ENCODE measurements at regions not wholly inside any gene's neighbourhood (a gene's known extent, or its start where the extent isn't known, plus 50 kb on each side); places are given as distances from the start of the nearest gene placed in this dataset.

DNA sequence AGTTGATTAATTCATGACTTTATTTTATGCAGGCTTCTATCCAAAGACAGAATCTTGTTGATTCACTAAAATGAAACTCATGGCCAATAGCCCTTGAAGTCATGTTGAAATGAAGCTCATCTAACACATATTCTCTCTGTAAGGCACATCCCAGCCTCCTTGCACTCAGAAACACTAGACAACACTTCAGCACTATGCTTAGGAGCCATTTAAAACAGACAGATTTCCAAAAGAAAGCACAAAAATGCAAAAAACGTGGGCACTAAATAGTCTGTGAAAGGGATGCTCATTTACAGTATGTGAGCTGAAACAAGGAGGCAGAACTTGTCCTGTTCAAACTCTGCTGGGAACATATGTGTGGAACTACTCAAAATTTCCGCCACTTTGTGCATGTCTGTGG is 124.4 kb downstream of the MYCN start:
- TF ChIP-seq RARB (CRISPR knock-in tag; IDR thresholded peaks at IDR 0.05) (no peak), BACH2 (CRISPR knock-in tag; IDR thresholded peaks at IDR 0.05; ENCODE audit: borderline replicate concordance) (no peak), TSHZ2 (CRISPR knock-in tag; IDR thresholded peaks at IDR 0.05) (no peak), ZNF565 (CRISPR knock-in tag; conservative IDR thresholded peaks at IDR 0.05; ENCODE audit: low read depth) (no peak), ZNF8 (CRISPR knock-in tag; IDR thresholded peaks at IDR 0.05) (no peak)
- TF ChIP-seq, protein P1, sequence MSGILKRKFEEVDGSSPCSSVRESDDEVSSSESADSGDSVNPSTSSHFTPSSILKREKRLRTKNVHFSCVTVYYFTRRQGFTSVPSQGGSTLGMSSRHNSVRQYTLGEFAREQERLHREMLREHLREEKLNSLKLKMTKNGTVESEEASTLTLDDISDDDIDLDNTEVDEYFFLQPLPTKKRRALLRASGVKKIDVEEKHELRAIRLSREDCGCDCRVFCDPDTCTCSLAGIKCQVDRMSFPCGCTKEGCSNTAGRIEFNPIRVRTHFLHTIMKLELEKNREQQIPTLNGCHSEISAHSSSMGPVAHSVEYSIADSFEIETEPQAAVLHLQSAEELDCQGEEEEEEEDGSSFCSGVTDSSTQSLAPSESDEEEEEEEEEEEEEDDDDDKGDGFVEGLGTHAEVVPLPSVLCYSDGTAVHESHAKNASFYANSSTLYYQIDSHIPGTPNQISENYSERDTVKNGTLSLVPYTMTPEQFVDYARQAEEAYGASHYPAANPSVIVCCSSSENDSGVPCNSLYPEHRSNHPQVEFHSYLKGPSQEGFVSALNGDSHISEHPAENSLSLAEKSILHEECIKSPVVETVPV (CRISPR knock-in tag; IDR thresholded peaks at IDR 0.05): no peak

DNA sequence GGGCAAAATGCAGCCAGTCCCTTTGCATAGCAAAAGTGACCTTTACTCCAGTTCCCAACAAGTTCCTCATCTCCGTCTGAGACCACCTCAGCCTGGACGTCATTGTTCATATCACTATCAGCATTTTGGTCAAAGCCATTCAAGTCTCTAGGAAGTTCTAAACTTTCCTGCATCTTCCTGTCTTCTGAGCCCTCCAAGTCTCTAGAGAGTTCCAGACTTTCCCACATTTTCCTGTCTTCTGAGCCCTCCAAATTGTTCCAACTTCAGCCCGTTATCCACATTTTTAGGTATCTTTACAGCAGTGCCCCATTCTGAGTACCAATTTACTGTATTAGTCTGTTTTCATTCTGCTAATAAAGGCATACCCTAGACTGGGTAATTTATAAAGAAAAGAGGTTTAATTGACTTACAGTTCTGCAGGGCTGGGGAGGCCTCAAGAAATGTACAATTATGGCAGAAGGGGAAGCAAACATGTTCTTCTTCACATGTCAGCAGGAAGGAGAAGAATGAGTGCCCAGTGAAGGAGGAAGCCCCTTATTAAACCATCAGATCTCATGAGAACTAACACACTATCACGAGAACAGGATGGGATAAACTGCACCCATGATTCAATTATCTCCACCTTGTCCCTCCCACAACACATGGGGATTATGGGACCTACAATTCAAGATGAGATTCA is 123.7 kb downstream of the MYCN start:
- no peak for ATAC-seq
- TF ChIP-seq TCF4 (CRISPR knock-in tag; IDR thresholded peaks at IDR 0.05; ENCODE audit: borderline replicate concordance) (no peak), GLIS3 (CRISPR knock-in tag; IDR thresholded peaks at IDR 0.05) (no peak), RARB (CRISPR knock-in tag; IDR thresholded peaks at IDR 0.05) (no peak), SNAI2 (CRISPR knock-in tag; IDR thresholded peaks at IDR 0.05) (no peak)
- TF ChIP-seq, protein P1 (CRISPR knock-in tag; IDR thresholded peaks at IDR 0.05): no peak

More for the DNA sequence above, 124.4 kb downstream of the MYCN start:
- no peak for ATAC-seq

DNA sequence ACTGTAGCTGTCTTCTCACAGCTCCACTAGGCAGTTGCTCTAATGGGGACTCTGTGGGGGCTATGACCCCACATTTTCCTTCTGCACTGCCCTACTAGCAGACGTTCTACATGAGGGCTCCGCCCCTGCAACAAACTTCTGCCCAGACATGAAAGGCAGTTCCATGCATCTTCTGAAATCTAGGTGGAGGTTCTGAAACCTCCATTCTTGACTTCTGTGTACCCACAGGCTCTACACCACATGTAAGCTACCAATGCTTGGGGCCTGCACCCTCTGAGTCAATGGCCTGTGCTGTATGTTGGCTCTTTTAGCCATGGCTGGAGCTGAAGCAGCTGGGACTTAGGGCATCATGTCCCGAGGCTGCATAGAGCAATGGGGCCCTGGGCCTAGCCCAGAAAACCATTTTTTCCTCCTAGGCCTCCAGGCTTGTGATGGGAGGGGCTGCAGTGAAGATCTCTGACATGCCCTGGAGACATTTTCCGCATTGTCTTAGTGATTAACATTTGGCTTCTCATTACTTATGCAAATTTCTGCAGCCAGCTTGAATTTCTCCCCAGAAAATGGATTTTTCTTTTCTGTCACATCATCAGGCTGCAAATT is 123.0 kb downstream of the MYCN start:
- no peak for ATAC-seq
- TF ChIP-seq ZFP30 (CRISPR knock-in tag; IDR thresholded peaks at IDR 0.05): no peak
- TF ChIP-seq ARNTL (CRISPR knock-in tag; IDR thresholded peaks at IDR 0.05; ENCODE audit: borderline replicate concordance, low read depth): no peak
- no peak for TF ChIP-seq BACH2 (CRISPR knock-in tag; IDR thresholded peaks at IDR 0.05; ENCODE audit: borderline replicate concordance)
- TF ChIP-seq ESRRG (CRISPR knock-in tag; IDR thresholded peaks at IDR 0.05): no peak
- TF ChIP-seq RARB (CRISPR knock-in tag; IDR thresholded peaks at IDR 0.05): no peak
- TF ChIP-seq, protein P2, sequence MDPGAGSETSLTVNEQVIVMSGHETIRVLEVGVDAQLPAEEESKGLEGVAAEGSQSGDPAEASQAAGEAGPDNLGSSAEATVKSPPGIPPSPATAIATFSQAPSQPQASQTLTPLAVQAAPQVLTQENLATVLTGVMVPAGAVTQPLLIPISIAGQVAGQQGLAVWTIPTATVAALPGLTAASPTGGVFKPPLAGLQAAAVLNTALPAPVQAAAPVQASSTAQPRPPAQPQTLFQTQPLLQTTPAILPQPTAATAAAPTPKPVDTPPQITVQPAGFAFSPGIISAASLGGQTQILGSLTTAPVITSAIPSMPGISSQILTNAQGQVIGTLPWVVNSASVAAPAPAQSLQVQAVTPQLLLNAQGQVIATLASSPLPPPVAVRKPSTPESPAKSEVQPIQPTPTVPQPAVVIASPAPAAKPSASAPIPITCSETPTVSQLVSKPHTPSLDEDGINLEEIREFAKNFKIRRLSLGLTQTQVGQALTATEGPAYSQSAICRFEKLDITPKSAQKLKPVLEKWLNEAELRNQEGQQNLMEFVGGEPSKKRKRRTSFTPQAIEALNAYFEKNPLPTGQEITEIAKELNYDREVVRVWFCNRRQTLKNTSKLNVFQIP (CRISPR knock-in tag; IDR thresholded peaks at IDR 0.05; ENCODE audit: borderline replicate concordance, low read depth): no peak
- TF ChIP-seq ZNF8 (CRISPR knock-in tag; IDR thresholded peaks at IDR 0.05): no peak
- no peak for TF ChIP-seq CSDC2 (CRISPR knock-in tag; IDR thresholded peaks at IDR 0.05)
- no peak for TF ChIP-seq TSHZ2 (CRISPR knock-in tag; IDR thresholded peaks at IDR 0.05)
- TF ChIP-seq ZNF70 (CRISPR knock-in tag; IDR thresholded peaks at IDR 0.05): no peak
- TF ChIP-seq TOX (CRISPR knock-in tag; IDR thresholded peaks at IDR 0.05; ENCODE audit: borderline replicate concordance): no peak
- no peak for TF ChIP-seq GLIS3 (CRISPR knock-in tag; IDR thresholded peaks at IDR 0.05)
- TF ChIP-seq, protein P1 (CRISPR knock-in tag; IDR thresholded peaks at IDR 0.05): no peak
- no peak for TF ChIP-seq ZC3H10 (CRISPR knock-in tag; IDR thresholded peaks at IDR 0.05)
- TF ChIP-seq PPARA (CRISPR knock-in tag; IDR thresholded peaks at IDR 0.05; ENCODE audit: borderline replicate concordance): no peak
- no peak for TF ChIP-seq TCF4 (CRISPR knock-in tag; IDR thresholded peaks at IDR 0.05; ENCODE audit: borderline replicate concordance)
- TF ChIP-seq ZFP3 (CRISPR knock-in tag; IDR thresholded peaks at IDR 0.05): no peak
- TF ChIP-seq ZNF565 (CRISPR knock-in tag; conservative IDR thresholded peaks at IDR 0.05; ENCODE audit: low read depth): no peak
- no peak for TF ChIP-seq SNAI2 (CRISPR knock-in tag; IDR thresholded peaks at IDR 0.05)
